Esophagus muscularis mucosa (tissue), 4 donors: ENCODE measurements at regions not wholly inside any gene's neighbourhood (a gene's known extent, or its start where the extent isn't known, plus 50 kb on each side); places are given as distances from the start of the nearest gene placed in this dataset.

Experiments used
- DNase-seq: peaks from one replicate; pipeline ENCODE4 v3.0.0-alpha.2; 2017; ENCODE audit errors: extremely low spot score
- H3K27ac ChIP-seq, 4 donors: fragments of 200-600 bp; sonication (generic); replicated peaks in 1 of 4; 1 replicate in 3 of 4; 2 replicates in 1 of 4; pipeline ENCODE4 v1.5.1; 2016 to 2019; ENCODE audit warnings: mild to moderate bottlenecking in 1 of 4
- H3K27me3 ChIP-seq, 4 donors: fragments of 200-600 bp; sonication (generic); one replicate each; pipeline versions ENCODE4 v1.5.1 to v1.6.0; 2016 to 2019
- H3K36me3 ChIP-seq, 4 donors: fragments of 200-600 bp; sonication (generic); one replicate each; pipeline ENCODE4 v1.5.1; 2016 to 2019
- H3K4me1 ChIP-seq, 4 donors: fragments of 200-600 bp; sonication (generic); one replicate each; pipeline ENCODE4 v1.5.1; 2016 to 2019
- H3K4me3 ChIP-seq, 4 donors: fragments of 200-600 bp; sonication (generic); 1 replicate in 2 of 4; 2 replicates in 2 of 4; pipeline ENCODE4 v1.5.1; 2016 to 2019; ENCODE audit warnings: mild to moderate bottlenecking in 4 of 4, moderate library complexity in 1 of 4
- H3K9me3 ChIP-seq, 4 donors: fragments of 200-600 bp; sonication (generic); 1 replicate in 3 of 4; 2 replicates in 1 of 4; pipeline ENCODE4 v1.5.1; 2016 to 2019
- CTCF ChIP-seq, 3 experiments: fragments of 200-600 bp in 2 of 3; fragments of 450-650 bp in 1 of 3; sonication (generic) in 2 of 3; IDR thresholded peaks; one replicate each; pipeline ENCODE4 v1.5.1; 2017 to 2019; ENCODE audit warnings: antibody characterized with exemption in 3 of 3, mild to moderate bottlenecking in 2 of 3, moderate library complexity in 1 of 3
- EP300 ChIP-seq: sonication (generic); formaldehyde crosslinking; IDR thresholded peaks from one replicate; pipeline ENCODE4 v1.6.1; 2017; ENCODE audit warnings: antibody characterized with exemption
- POLR2A ChIP-seq: fragments of 450-650 bp; IDR thresholded peaks from one replicate; pipeline ENCODE4 v1.6.1; 2017; ENCODE audit warnings: antibody characterized with exemption, moderate library complexity, mild to moderate bottlenecking, low read depth
- POLR2AphosphoS5 ChIP-seq, 2 donors: sonication (generic); formaldehyde crosslinking; IDR thresholded peaks; one replicate each; pipeline ENCODE4 v1.6.1; 2017; ENCODE audit warnings: antibody characterized with exemption in 2 of 2
- WGBS: methylation state at CpG from one replicate; pipeline ENCODE4 v1.1.5; 2018; 5-methylcytosine and 5-hydroxymethylcytosine counted together
- intact Hi-C: fragments of 100-400 bp; cut with DNase I; formaldehyde crosslinking; loops from one replicate; pipeline ENCODE4 v1.15.1; 2023

- Histone ChIP-seq H3K4me1 (no peaks in the 10 kb centered on the region), H3K4me3 (no peak overlapping the region), H3K36me3 (no peaks in the 10 kb centered on the region), H3K27ac (no peak overlapping the region), H3K9me3 (no peaks in the 10 kb centered on the region), H3K27me3 (no peaks in the 10 kb centered on the region)
- 75% methylated on average over 4 of the region's 4 CpGs for WGBS
- no peak for TF ChIP-seq EP300
- TF ChIP-seq POLR2AphosphoS5 (IDR thresholded peaks at IDR 0.05): no peak
- no peak for TF ChIP-seq CTCF (IDR thresholded peaks at IDR 0.05)
- no peak for TF ChIP-seq POLR2A
- intact Hi-C loops: no loop called here
- DNase-seq: no peak
Observed at GRCh38 chr11:116104498-116105174, 600.4 kb upstream of the CADM1 start.

- WGBS: 73% methylated on average over 3 of the region's 3 CpGs
- Histone ChIP-seq H3K4me1 (peaks cover 0 to 2% (median 0%) of the 10 kb centered on the region in 4 donors), H3K9me3 (no peaks in the 10 kb centered on the region), H3K36me3 (no peaks in the 10 kb centered on the region), H3K4me3 (no peak overlapping the region), H3K27ac (no peak overlapping the region), H3K27me3 (no peaks in the 10 kb centered on the region)
- no peak for TF ChIP-seq POLR2A
- TF ChIP-seq POLR2AphosphoS5 (IDR thresholded peaks at IDR 0.05): no peak
- TF ChIP-seq EP300: no peak
- no peak for TF ChIP-seq CTCF (IDR thresholded peaks at IDR 0.05)
- DNase-seq: no peak
- intact Hi-C loops: no loop called here
Observed at GRCh38 chr11:116101902-116102301, 597.7 kb upstream of the CADM1 start.

- Histone ChIP-seq H3K36me3 (no peaks in the 10 kb centered on the region), H3K27me3 (no peaks in the 10 kb centered on the region), H3K4me1 (peaks cover 0 to 12% (median 2%) of the 10 kb centered on the region in 4 donors), H3K9me3 (no peaks in the 10 kb centered on the region), H3K4me3 (no peak overlapping the region), H3K27ac (no peak overlapping the region)
- no peak for TF ChIP-seq CTCF (IDR thresholded peaks at IDR 0.05)
- TF ChIP-seq EP300: no peak
- no peak for TF ChIP-seq POLR2AphosphoS5 (IDR thresholded peaks at IDR 0.05)
- no peak for TF ChIP-seq POLR2A
- no peak for DNase-seq
- WGBS: 85% methylated on average over 2 of the region's 2 CpGs
- intact Hi-C loops: no loop called here
Observed at GRCh38 chr11:116100016-116100415, 595.8 kb upstream of the CADM1 start.

GRCh38 chr11:116099541-116099940 is 595.3 kb upstream of the CADM1 start:
- WGBS: 90% methylated on average over 6 of the region's 6 CpGs
- peaks cover 0 to 12% (median 2%) of the 10 kb centered on the region in 4 donors for H3K4me1 ChIP-seq
- H3K36me3 ChIP-seq: no peaks in the 10 kb centered on the region
- intact Hi-C loops: no loop called here
- no peak overlapping the region for H3K27ac ChIP-seq
- no peak for DNase-seq
- no peaks in the 10 kb centered on the region for H3K9me3 ChIP-seq
- no peaks in the 10 kb centered on the region for H3K27me3 ChIP-seq
- no peak overlapping the region for H3K4me3 ChIP-seq
- TF ChIP-seq POLR2AphosphoS5 (IDR thresholded peaks at IDR 0.05): no peak
- no peak for TF ChIP-seq POLR2A
- TF ChIP-seq CTCF (IDR thresholded peaks at IDR 0.05): no peak
- TF ChIP-seq EP300: no peak
